H9 (cell line): ENCODE measurements at regions not wholly inside any gene's neighbourhood (a gene's known extent, or its start where the extent isn't known, plus 50 kb on each side); places are given as distances from the start of the nearest gene placed in this dataset.

Experiments
- DNase-seq: peaks from one replicate; pipeline ENCODE4 v3.0.0-alpha.2; 2017
- H2AFZ ChIP-seq: one replicate; pipeline ENCODE4 v1.6.1; 2013; ENCODE audit warnings: mild to moderate bottlenecking, low read length, control low read depth, moderate library complexity
- H2AK5ac ChIP-seq: 2 replicates; pipeline ENCODE4 v1.6.1; 2013; ENCODE audit warnings: low read length, control low read depth, mixed read lengths; ENCODE audit not compliant: insufficient read length
- H2BK120ac ChIP-seq: one replicate; pipeline ENCODE4 v1.6.1; 2013; ENCODE audit warnings: low read depth, mild to moderate bottlenecking, low read length, control low read depth, inconsistent platforms; ENCODE audit not compliant: poor library complexity, severe bottlenecking
- H2BK12ac ChIP-seq: 2 replicates; pipeline ENCODE4 v1.6.1; 2013; ENCODE audit warnings: low read length, control low read depth, mixed read lengths, low read depth; ENCODE audit not compliant: insufficient read length
- H2BK15ac ChIP-seq: 2 replicates; pipeline ENCODE4 v1.6.1; 2013; ENCODE audit warnings: low read depth, low read length, control low read depth
- H2BK20ac ChIP-seq: one replicate; pipeline ENCODE4 v1.6.1; 2013; ENCODE audit warnings: low read depth, mild to moderate bottlenecking, low read length, control low read depth, inconsistent platforms; ENCODE audit not compliant: poor library complexity, severe bottlenecking
- H2BK5ac ChIP-seq: 2 replicates; pipeline ENCODE4 v1.6.1; 2013; ENCODE audit warnings: low read length, control low read depth, mixed read lengths; ENCODE audit not compliant: insufficient read length
- H3K14ac ChIP-seq: 2 replicates; pipeline ENCODE4 v1.6.1; 2013; ENCODE audit warnings: low read length, control low read depth; ENCODE audit not compliant: insufficient read depth
- H3K18ac ChIP-seq: 2 replicates; pipeline ENCODE4 v1.6.1; 2013; ENCODE audit warnings: low read depth, mild to moderate bottlenecking, mixed read lengths, low read length, control low read depth; ENCODE audit not compliant: insufficient read length
- H3K23ac ChIP-seq: 2 replicates; pipeline ENCODE4 v1.6.1; 2013; ENCODE audit warnings: low read length, control low read depth, mixed read lengths, low read depth; ENCODE audit not compliant: insufficient read length
- H3K23me2 ChIP-seq: 2 replicates; pipeline ENCODE4 v1.6.1; 2013; ENCODE audit warnings: low read depth, mild to moderate bottlenecking, mixed read lengths, low read length, control low read depth; ENCODE audit not compliant: insufficient read length, poor library complexity, severe bottlenecking
- H3K27ac ChIP-seq: 2 replicates; pipeline ENCODE4 v1.5.1; 2013; ENCODE audit warnings: low read length, control low read depth, mixed read lengths, low read depth; ENCODE audit not compliant: insufficient read length
- H3K27me3 ChIP-seq: 2 replicates; pipeline ENCODE4 v1.6.1; 2013; ENCODE audit warnings: low read length, control low read depth, inconsistent platforms; ENCODE audit not compliant: insufficient read depth
- H3K4ac ChIP-seq: 2 replicates; pipeline ENCODE4 v1.6.1; 2013; ENCODE audit warnings: low read depth, mild to moderate bottlenecking, control low read depth, inconsistent platforms, low read length, moderate library complexity
- H3K4me1 ChIP-seq: 2 replicates; pipeline ENCODE4 v1.6.1; 2013; ENCODE audit warnings: low read length, control low read depth, inconsistent platforms; ENCODE audit not compliant: insufficient read depth
- H3K4me2 ChIP-seq: 2 replicates; pipeline ENCODE4 v1.6.1; 2013; ENCODE audit warnings: low read length, control low read depth, mixed read lengths; ENCODE audit not compliant: insufficient read length, insufficient read depth
- H3K56ac ChIP-seq: 2 replicates; pipeline ENCODE4 v1.6.1; 2013; ENCODE audit warnings: low read depth, mild to moderate bottlenecking, mixed read lengths, low read length, control low read depth; ENCODE audit not compliant: insufficient read length
- H3K79me1 ChIP-seq: 2 replicates; pipeline ENCODE4 v1.6.1; 2013; ENCODE audit warnings: low read depth, mild to moderate bottlenecking, moderate library complexity, low read length, control low read depth, inconsistent platforms; ENCODE audit not compliant: insufficient read depth, poor library complexity, severe bottlenecking
- H3K79me2 ChIP-seq: 2 replicates; pipeline ENCODE4 v1.6.1; 2013; ENCODE audit warnings: low read length, control low read depth, inconsistent platforms; ENCODE audit not compliant: insufficient read depth
- H3K9ac ChIP-seq: 2 replicates; pipeline ENCODE4 v1.6.1; 2013; ENCODE audit warnings: low read length, control low read depth, mixed read lengths; ENCODE audit not compliant: insufficient read length; ENCODE audit errors: extremely low read depth
- H3K9me3 ChIP-seq: one replicate; pipeline ENCODE4 v1.6.1; 2013; ENCODE audit warnings: low read depth, low read length, inconsistent platforms; ENCODE audit not compliant: control insufficient read depth
- H3T11ph ChIP-seq: one replicate; pipeline ENCODE4 v1.6.1; 2013; ENCODE audit warnings: mild to moderate bottlenecking, low read length, control low read depth, inconsistent platforms
- H4K20me1 ChIP-seq: one replicate; pipeline ENCODE4 v1.6.1; 2013; ENCODE audit not compliant: control insufficient read depth, insufficient read length, insufficient read depth
- H4K5ac ChIP-seq: 2 replicates; pipeline ENCODE4 v1.6.1; 2013; ENCODE audit warnings: low read depth, mild to moderate bottlenecking, mixed read lengths, low read length, control low read depth; ENCODE audit not compliant: insufficient read length
- H4K8ac ChIP-seq: replicated peaks from 2 replicates; pipeline ENCODE4 v1.6.1; 2013; ENCODE audit warnings: low read length, control low read depth, mixed read lengths, low read depth; ENCODE audit not compliant: insufficient read length
- H4K91ac ChIP-seq: 2 replicates; pipeline ENCODE4 v1.6.1; 2013; ENCODE audit warnings: low read depth, mild to moderate bottlenecking, moderate library complexity, mixed read lengths, low read length, control low read depth; ENCODE audit not compliant: insufficient read length
- H3K27ac Mint-ChIP-seq, 3 experiments: 2 replicates in 2 of 3; 3 replicates in 1 of 3; pipeline ENCODE4 v1.8.0; 2020 to 2021; ENCODE audit warnings: mixed read lengths in 3 of 3, mild to moderate bottlenecking in 1 of 3, moderate library complexity in 1 of 3
- H3K27me3 Mint-ChIP-seq: 2 replicates; pipeline ENCODE4 v1.8.0; 2021; ENCODE audit warnings: low read depth, mild to moderate bottlenecking, moderate library complexity, mixed read lengths
- H3K36me3 Mint-ChIP-seq, 3 experiments: 2 replicates in 2 of 3; 3 replicates in 1 of 3; pipeline ENCODE4 v1.8.0; 2020 to 2021; ENCODE audit warnings: low read depth in 3 of 3, mixed read lengths in 3 of 3; ENCODE audit not compliant: insufficient read depth in 1 of 3
- H3K4me1 Mint-ChIP-seq, 2 experiments: 2 replicates each; pipeline ENCODE4 v1.8.0; 2020; ENCODE audit warnings: mixed read lengths in 2 of 2
- H3K4me3 Mint-ChIP-seq, 2 experiments: 2 replicates in 1 of 2; 3 replicates in 1 of 2; pipeline ENCODE4 v1.8.0; 2020 to 2021; ENCODE audit warnings: mild to moderate bottlenecking in 2 of 2, mixed read lengths in 2 of 2, moderate library complexity in 1 of 2
- H3K9me3 Mint-ChIP-seq, 2 experiments: 2 replicates in 1 of 2; 3 replicates in 1 of 2; pipeline ENCODE4 v1.8.0; 2020; ENCODE audit warnings: mild to moderate bottlenecking in 2 of 2, mixed read lengths in 2 of 2, moderate library complexity in 1 of 2
- TF ChIP-seq, protein P1 (sequence below): fragments of 200-600 bp; sonication (generic); conservative IDR thresholded peaks from 3 replicates; pipeline ENCODE4 v1.8.0; 2021; ENCODE audit warnings: antibody characterized with exemption, mild to moderate bottlenecking

- no peak overlapping the region for H3K27ac ChIP-seq
- H3T11ph ChIP-seq: no peak overlapping the region
- no peak overlapping the region for H2BK12ac ChIP-seq
- no peak overlapping the region for H3K18ac ChIP-seq
- H3K4me2 ChIP-seq: no peak overlapping the region
- no peak overlapping the region for H3K4ac ChIP-seq
- H3K23me2 ChIP-seq: no peaks in the 10 kb centered on the region
- H4K91ac ChIP-seq: no peak overlapping the region
- TF ChIP-seq, protein P1, sequence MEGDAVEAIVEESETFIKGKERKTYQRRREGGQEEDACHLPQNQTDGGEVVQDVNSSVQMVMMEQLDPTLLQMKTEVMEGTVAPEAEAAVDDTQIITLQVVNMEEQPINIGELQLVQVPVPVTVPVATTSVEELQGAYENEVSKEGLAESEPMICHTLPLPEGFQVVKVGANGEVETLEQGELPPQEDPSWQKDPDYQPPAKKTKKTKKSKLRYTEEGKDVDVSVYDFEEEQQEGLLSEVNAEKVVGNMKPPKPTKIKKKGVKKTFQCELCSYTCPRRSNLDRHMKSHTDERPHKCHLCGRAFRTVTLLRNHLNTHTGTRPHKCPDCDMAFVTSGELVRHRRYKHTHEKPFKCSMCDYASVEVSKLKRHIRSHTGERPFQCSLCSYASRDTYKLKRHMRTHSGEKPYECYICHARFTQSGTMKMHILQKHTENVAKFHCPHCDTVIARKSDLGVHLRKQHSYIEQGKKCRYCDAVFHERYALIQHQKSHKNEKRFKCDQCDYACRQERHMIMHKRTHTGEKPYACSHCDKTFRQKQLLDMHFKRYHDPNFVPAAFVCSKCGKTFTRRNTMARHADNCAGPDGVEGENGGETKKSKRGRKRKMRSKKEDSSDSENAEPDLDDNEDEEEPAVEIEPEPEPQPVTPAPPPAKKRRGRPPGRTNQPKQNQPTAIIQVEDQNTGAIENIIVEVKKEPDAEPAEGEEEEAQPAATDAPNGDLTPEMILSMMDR: no peak
- H3K4me1 Mint-ChIP-seq: no peaks in the 10 kb centered on the region
- no peak overlapping the region for H2AK5ac ChIP-seq
- H4K5ac ChIP-seq: no peak overlapping the region
- H3K4me1 ChIP-seq: no peaks in the 10 kb centered on the region
- peaks cover 82 to 89% of the 10 kb centered on the region in 2 experiments for H3K9me3 Mint-ChIP-seq
- H3K27me3 Mint-ChIP-seq: no peaks in the 10 kb centered on the region; the same call in 1 of the 2 replicates
- H3K4me3 Mint-ChIP-seq: no peak overlapping the region
- no peak overlapping the region for H2BK20ac ChIP-seq
- H3K14ac ChIP-seq: no peak overlapping the region
- H2BK120ac ChIP-seq: no peak overlapping the region
- no peak overlapping the region for H3K23ac ChIP-seq
- H3K79me1 ChIP-seq: no peaks in the 10 kb centered on the region
- H4K20me1 ChIP-seq: no peaks in the 10 kb centered on the region
- H3K36me3 Mint-ChIP-seq: peaks cover 0 to 35% (median 0%) of the 10 kb centered on the region in 3 experiments; a peak in 4 of 7 replicates
- no peak overlapping the region for H2AFZ ChIP-seq
- H3K9me3 ChIP-seq: no peaks in the 10 kb centered on the region
- DNase-seq: no peak
- H3K27me3 ChIP-seq: no peaks in the 10 kb centered on the region
- H3K56ac ChIP-seq: no peak overlapping the region
- no peak overlapping the region for H2BK5ac ChIP-seq
- no peak overlapping the region for H2BK15ac ChIP-seq
- H4K8ac ChIP-seq: no peak overlapping the region
- no peaks in the 10 kb centered on the region for H3K79me2 ChIP-seq
- no peak overlapping the region for H3K27ac Mint-ChIP-seq
- no peak overlapping the region for H3K9ac ChIP-seq
These were observed 424.9 kb upstream of the DPP6 start for GRCh38 chr7:153627323-153627722.
